ENCODE measurements at regions not wholly inside any gene's neighbourhood (a gene's known extent, or its start where the extent isn't known, plus 50 kb on each side); places are given as distances from the start of the nearest gene placed in this dataset.

DNA sequence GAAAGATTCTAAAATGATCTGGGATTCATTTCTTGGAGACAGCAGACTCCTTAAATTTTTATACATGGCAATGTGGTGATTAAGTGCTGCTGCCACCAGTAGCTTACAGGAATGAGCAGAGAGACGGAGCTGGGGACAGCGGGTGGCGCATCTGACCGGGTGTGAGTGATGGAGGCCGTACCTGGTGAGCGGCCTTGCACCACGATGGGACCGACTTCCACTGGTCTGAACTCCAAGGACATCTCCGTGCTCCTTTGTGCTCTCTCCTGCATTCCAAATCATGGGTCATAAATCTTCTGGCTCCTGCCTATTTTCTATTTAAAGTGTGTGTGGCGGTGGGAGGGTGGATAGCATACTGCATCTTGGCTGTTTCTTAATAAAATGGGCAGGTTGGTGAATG is 262.6 kb downstream of the ABHD5 start:
- no peaks in the 10 kb centered on the region for H3K79me2 ChIP-seq (ENCODE audit: control insufficient read depth, insufficient read depth, low read length)
- WGBS (ENCODE audit: insufficient coverage) = 99% methylated on average over 10 of the region's 10 CpGs
- Mint-ChIP-seq H3K27me3 (peaks cover 16% of the 10 kb centered on the region), H3K27ac (no peak overlapping the region), H3K9me3 (ENCODE audit: insufficient read depth) (no peaks in the 10 kb centered on the region), H3K4me1 (peaks cover 3% of the 10 kb centered on the region), H3K4me3 (no peak overlapping the region)
- H2AFZ ChIP-seq (ENCODE audit: insufficient read depth, low read depth, low read length, poor library complexity, severe bottlenecking) = no peak overlapping the region
- peaks cover 0 to 23% (median 3%) of the 10 kb centered on the region in 4 experiments for H3K27me3 ChIP-seq (replicated peaks in 1 of 4; ENCODE audit: control extremely low read depth in 1 of 4, control insufficient read depth in 3 of 4, insufficient read depth in 4 of 4, low read length in 3 of 4)
- no peaks in the 10 kb centered on the region for H3K4me1 ChIP-seq (ENCODE audit: control insufficient read depth in 2 of 2, insufficient read depth in 2 of 2, low read length in 2 of 2)
- H3K36me3 ChIP-seq (replicated peaks in 1 of 2; ENCODE audit: control extremely low read depth in 1 of 2, control insufficient read depth in 1 of 2, extremely low read depth in 1 of 2, insufficient read depth in 2 of 2, low read length in 1 of 2) = no peaks in the 10 kb centered on the region
- no peak for TF ChIP-seq EZH2 (IDR thresholded peaks at IDR 0.05; ENCODE audit: borderline replicate concordance, insufficient read depth, low read depth, low read length, poor library complexity, severe bottlenecking)
- TF ChIP-seq, protein P1, sequence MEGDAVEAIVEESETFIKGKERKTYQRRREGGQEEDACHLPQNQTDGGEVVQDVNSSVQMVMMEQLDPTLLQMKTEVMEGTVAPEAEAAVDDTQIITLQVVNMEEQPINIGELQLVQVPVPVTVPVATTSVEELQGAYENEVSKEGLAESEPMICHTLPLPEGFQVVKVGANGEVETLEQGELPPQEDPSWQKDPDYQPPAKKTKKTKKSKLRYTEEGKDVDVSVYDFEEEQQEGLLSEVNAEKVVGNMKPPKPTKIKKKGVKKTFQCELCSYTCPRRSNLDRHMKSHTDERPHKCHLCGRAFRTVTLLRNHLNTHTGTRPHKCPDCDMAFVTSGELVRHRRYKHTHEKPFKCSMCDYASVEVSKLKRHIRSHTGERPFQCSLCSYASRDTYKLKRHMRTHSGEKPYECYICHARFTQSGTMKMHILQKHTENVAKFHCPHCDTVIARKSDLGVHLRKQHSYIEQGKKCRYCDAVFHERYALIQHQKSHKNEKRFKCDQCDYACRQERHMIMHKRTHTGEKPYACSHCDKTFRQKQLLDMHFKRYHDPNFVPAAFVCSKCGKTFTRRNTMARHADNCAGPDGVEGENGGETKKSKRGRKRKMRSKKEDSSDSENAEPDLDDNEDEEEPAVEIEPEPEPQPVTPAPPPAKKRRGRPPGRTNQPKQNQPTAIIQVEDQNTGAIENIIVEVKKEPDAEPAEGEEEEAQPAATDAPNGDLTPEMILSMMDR (IDR thresholded peaks at IDR 0.05) = no peak
- intact Hi-C loops (cut with micrococcal nuclease) = no loop called here
- POLR2A ChIA-PET = no interaction called here
- no peak overlapping the region for H3K9ac ChIP-seq (ENCODE audit: low read length)
- no peak overlapping the region for H3K4me2 ChIP-seq (replicated peaks; ENCODE audit: low read depth, low read length, poor library complexity, severe bottlenecking)
- DNase-seq (no peak), ATAC-seq (ENCODE audit: low read depth) (no peak)
- no peaks in the 10 kb centered on the region for H4K20me1 ChIP-seq (ENCODE audit: control insufficient read depth, insufficient read depth, low read length, poor library complexity, severe bottlenecking)
- CTCF ChIA-PET = no interaction called here
- no peaks in the 10 kb centered on the region for H3K9me3 ChIP-seq (ENCODE audit: control extremely low read depth in 1 of 3, control insufficient read depth in 2 of 3, insufficient read depth in 1 of 3, low read length in 2 of 3)
- no peak overlapping the region for H3K4me3 ChIP-seq (ENCODE audit: control extremely low read depth in 1 of 5, extremely low read depth in 1 of 5, insufficient read depth in 1 of 5, low read depth in 2 of 5, low read length in 4 of 5)
- no peak overlapping the region for H3K27ac ChIP-seq (ENCODE audit: low read length in 2 of 2)

DNA sequence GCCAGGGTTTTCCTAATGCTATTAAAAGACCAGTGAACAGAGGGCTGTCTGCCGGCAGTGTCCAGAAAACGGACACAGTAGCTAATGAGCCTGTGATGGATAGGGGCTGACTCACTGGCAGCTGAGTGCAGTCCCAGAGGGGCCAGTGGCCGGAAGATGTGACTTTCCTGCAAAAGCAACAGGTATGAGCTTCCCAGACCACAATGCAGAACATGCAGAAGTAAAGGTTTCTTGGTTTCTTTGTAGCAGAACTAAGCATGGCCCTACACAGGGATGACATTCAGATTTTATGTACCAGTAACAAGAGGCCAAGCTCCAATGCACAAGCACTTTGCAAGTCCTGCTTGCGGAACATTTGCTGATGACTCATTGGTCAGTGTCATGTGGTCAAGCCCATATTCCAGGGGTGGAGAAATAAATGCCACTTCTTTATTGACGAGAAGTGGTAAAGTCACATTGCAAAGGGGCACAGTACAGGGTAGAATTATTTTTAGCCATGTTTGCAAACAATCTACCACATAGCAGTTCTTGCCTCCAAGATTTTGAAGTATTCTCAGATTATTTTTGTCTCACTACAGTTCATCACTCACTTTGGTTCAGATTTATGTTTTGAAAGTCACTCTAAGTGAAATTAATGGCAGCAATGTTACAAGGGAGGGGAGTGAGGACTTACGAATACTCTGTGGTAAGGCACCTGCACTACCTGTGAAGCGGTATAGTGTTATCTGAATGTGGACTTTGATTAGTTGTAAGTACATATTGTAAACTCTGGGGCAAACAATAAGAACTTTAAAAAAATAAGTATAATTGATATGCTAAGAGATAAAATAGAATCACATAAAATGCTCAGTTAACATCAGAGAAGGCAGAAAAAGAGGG is 263.3 kb downstream of the ABHD5 start:
- Histone ChIP-seq H3K9me3 (ENCODE audit: control extremely low read depth in 1 of 3, control insufficient read depth in 2 of 3, insufficient read depth in 1 of 3, low read length in 2 of 3) (no peaks in the 10 kb centered on the region), H3K27ac (ENCODE audit: low read length in 2 of 2) (no peak overlapping the region), H3K9ac (ENCODE audit: low read length) (no peak overlapping the region), H3K4me2 (replicated peaks; ENCODE audit: low read depth, low read length, poor library complexity, severe bottlenecking) (no peak overlapping the region), H2AFZ (ENCODE audit: insufficient read depth, low read depth, low read length, poor library complexity, severe bottlenecking) (no peak overlapping the region), H3K27me3 (replicated peaks in 1 of 4; ENCODE audit: control extremely low read depth in 1 of 4, control insufficient read depth in 3 of 4, insufficient read depth in 4 of 4, low read length in 3 of 4) (peaks cover 0 to 23% (median 3%) of the 10 kb centered on the region in 4 experiments), H3K4me3 (ENCODE audit: control extremely low read depth in 1 of 5, extremely low read depth in 1 of 5, insufficient read depth in 1 of 5, low read depth in 2 of 5, low read length in 4 of 5) (no peak overlapping the region), H3K4me1 (ENCODE audit: control insufficient read depth in 2 of 2, insufficient read depth in 2 of 2, low read length in 2 of 2) (no peaks in the 10 kb centered on the region), H3K79me2 (ENCODE audit: control insufficient read depth, insufficient read depth, low read length) (no peaks in the 10 kb centered on the region), H4K20me1 (ENCODE audit: control insufficient read depth, insufficient read depth, low read length, poor library complexity, severe bottlenecking) (no peaks in the 10 kb centered on the region), H3K36me3 (replicated peaks in 1 of 2; ENCODE audit: control extremely low read depth in 1 of 2, control insufficient read depth in 1 of 2, extremely low read depth in 1 of 2, insufficient read depth in 2 of 2, low read length in 1 of 2) (no peaks in the 10 kb centered on the region)
- ChIA-PET CTCF (no interaction called here), POLR2A (no interaction called here)
- WGBS (ENCODE audit: insufficient coverage) = 80% methylated on average over 4 of the region's 7 CpGs
- no peak for DNase-seq
- Mint-ChIP-seq H3K27ac (no peak overlapping the region), H3K4me3 (no peak overlapping the region), H3K27me3 (peaks cover 16% of the 10 kb centered on the region), H3K9me3 (ENCODE audit: insufficient read depth) (no peaks in the 10 kb centered on the region), H3K4me1 (peaks cover 3% of the 10 kb centered on the region)
- TF ChIP-seq, protein P1 (IDR thresholded peaks at IDR 0.05) = no peak
- no peak for TF ChIP-seq EZH2 (IDR thresholded peaks at IDR 0.05; ENCODE audit: borderline replicate concordance, insufficient read depth, low read depth, low read length, poor library complexity, severe bottlenecking)
- intact Hi-C loops (cut with micrococcal nuclease) = no loop called here
- no peak for ATAC-seq (ENCODE audit: low read depth)
